ENCODE measurements at regions not wholly inside any gene's neighbourhood (a gene's known extent, or its start where the extent isn't known, plus 50 kb on each side); places are given as distances from the start of the nearest gene placed in this dataset.

DNA sequence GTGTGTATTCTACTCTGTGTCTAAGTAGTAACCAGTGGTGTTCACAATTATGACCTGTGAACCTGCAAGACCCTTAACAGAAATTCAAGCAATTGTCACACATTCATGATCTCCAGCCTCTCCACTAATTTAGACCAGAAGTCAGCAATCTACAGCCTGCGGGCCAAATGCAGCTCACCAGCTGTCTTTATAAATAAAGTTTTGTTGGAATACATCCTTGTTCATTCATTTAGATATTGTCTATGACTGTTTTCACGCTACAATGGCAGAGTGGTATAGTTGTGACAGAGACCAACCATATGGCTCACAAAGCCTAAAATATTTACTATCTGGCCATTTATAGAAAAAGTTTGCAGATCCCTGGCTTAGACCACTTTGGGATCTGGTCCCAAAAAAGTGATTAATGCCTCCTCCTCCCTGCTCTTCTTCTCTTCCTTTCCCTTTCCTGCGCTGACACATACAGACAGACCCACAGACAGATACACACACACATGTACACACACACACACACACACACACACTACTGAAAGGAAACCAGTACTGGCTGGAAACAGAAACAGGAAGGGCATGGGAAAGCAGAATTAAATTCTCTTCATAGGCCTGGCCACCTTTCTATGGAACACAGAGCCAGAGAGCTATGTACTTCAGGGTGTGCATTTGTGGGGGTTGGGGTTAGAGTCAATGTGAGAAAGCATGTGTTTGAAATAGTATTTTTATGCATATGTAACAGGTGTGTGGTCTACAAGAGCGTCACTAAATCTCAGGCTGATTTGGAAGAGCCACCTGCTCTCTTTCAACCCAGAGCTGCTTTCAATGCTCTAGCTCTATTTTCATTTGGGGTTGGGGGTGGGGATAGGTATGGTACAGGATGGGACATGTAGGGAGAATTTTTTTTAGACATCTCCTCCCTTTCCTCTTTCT is 49.7 kb upstream of the TMEM164 start:
- no peaks in the 10 kb centered on the region for H3K9me3 ChIP-seq (ENCODE audit: low read length)
- Mint-ChIP-seq H3K4me3 (peak overlapping the region in 1 of 7 donors; percentile 10), H3K27me3 (no peaks in the 10 kb centered on the region), H3K4me1 (peaks cover 8 to 20% (median 17%) of the 10 kb centered on the region in 3 donors), H3K36me3 (no peaks in the 10 kb centered on the region), H3K27ac (peak overlapping the region in 7 of 8 donors; percentile 24 to 63 (median 55)), H3K9me3 (no peaks in the 10 kb centered on the region)
- POLR2A ChIA-PET, result no interaction called here
- H3K27ac ChIP-seq (ENCODE audit: low read depth, low read length), result no peak overlapping the region
- no peaks in the 10 kb centered on the region for H3K36me3 ChIP-seq (ENCODE audit: insufficient read depth, low read length)
- DNase-seq, result no peak
- no peaks in the 10 kb centered on the region for H3K27me3 ChIP-seq (ENCODE audit: insufficient read depth, low read length, poor library complexity, severe bottlenecking)
- CTCF ChIA-PET, result interaction anchor here (1.0 kb wide), 1 partner anchor 62 kb away, joined by 3 read pairs; no protein-coding TSS in a partner anchor
- no peak overlapping the region for H3K4me3 ChIP-seq (ENCODE audit: low read length)
- H3K4me1 ChIP-seq (ENCODE audit: insufficient read depth, low read length), result no peaks in the 10 kb centered on the region

All from CD8-positive, alpha-beta memory T cell (primary cell).